H9 (cell line): ENCODE measurements at regions not wholly inside any gene's neighbourhood (a gene's known extent, or its start where the extent isn't known, plus 50 kb on each side); places are given as distances from the start of the nearest gene placed in this dataset.

Experiments
- DNase-seq: peaks from one replicate; pipeline ENCODE4 v3.0.0-alpha.2; 2017
- H2AFZ ChIP-seq: one replicate; pipeline ENCODE4 v1.6.1; 2013; ENCODE audit warnings: mild to moderate bottlenecking, low read length, control low read depth, moderate library complexity
- H2AK5ac ChIP-seq: 2 replicates; pipeline ENCODE4 v1.6.1; 2013; ENCODE audit warnings: low read length, control low read depth, mixed read lengths; ENCODE audit not compliant: insufficient read length
- H2BK120ac ChIP-seq: one replicate; pipeline ENCODE4 v1.6.1; 2013; ENCODE audit warnings: low read depth, mild to moderate bottlenecking, low read length, control low read depth, inconsistent platforms; ENCODE audit not compliant: poor library complexity, severe bottlenecking
- H2BK12ac ChIP-seq: 2 replicates; pipeline ENCODE4 v1.6.1; 2013; ENCODE audit warnings: low read length, control low read depth, mixed read lengths, low read depth; ENCODE audit not compliant: insufficient read length
- H2BK15ac ChIP-seq: 2 replicates; pipeline ENCODE4 v1.6.1; 2013; ENCODE audit warnings: low read depth, low read length, control low read depth
- H2BK20ac ChIP-seq: one replicate; pipeline ENCODE4 v1.6.1; 2013; ENCODE audit warnings: low read depth, mild to moderate bottlenecking, low read length, control low read depth, inconsistent platforms; ENCODE audit not compliant: poor library complexity, severe bottlenecking
- H2BK5ac ChIP-seq: 2 replicates; pipeline ENCODE4 v1.6.1; 2013; ENCODE audit warnings: low read length, control low read depth, mixed read lengths; ENCODE audit not compliant: insufficient read length
- H3K14ac ChIP-seq: 2 replicates; pipeline ENCODE4 v1.6.1; 2013; ENCODE audit warnings: low read length, control low read depth; ENCODE audit not compliant: insufficient read depth
- H3K18ac ChIP-seq: 2 replicates; pipeline ENCODE4 v1.6.1; 2013; ENCODE audit warnings: low read depth, mild to moderate bottlenecking, mixed read lengths, low read length, control low read depth; ENCODE audit not compliant: insufficient read length
- H3K23ac ChIP-seq: 2 replicates; pipeline ENCODE4 v1.6.1; 2013; ENCODE audit warnings: low read length, control low read depth, mixed read lengths, low read depth; ENCODE audit not compliant: insufficient read length
- H3K23me2 ChIP-seq: 2 replicates; pipeline ENCODE4 v1.6.1; 2013; ENCODE audit warnings: low read depth, mild to moderate bottlenecking, mixed read lengths, low read length, control low read depth; ENCODE audit not compliant: insufficient read length, poor library complexity, severe bottlenecking
- H3K27ac ChIP-seq: 2 replicates; pipeline ENCODE4 v1.5.1; 2013; ENCODE audit warnings: low read length, control low read depth, mixed read lengths, low read depth; ENCODE audit not compliant: insufficient read length
- H3K27me3 ChIP-seq: 2 replicates; pipeline ENCODE4 v1.6.1; 2013; ENCODE audit warnings: low read length, control low read depth, inconsistent platforms; ENCODE audit not compliant: insufficient read depth
- H3K4ac ChIP-seq: 2 replicates; pipeline ENCODE4 v1.6.1; 2013; ENCODE audit warnings: low read depth, mild to moderate bottlenecking, control low read depth, inconsistent platforms, low read length, moderate library complexity
- H3K4me1 ChIP-seq: 2 replicates; pipeline ENCODE4 v1.6.1; 2013; ENCODE audit warnings: low read length, control low read depth, inconsistent platforms; ENCODE audit not compliant: insufficient read depth
- H3K4me2 ChIP-seq: 2 replicates; pipeline ENCODE4 v1.6.1; 2013; ENCODE audit warnings: low read length, control low read depth, mixed read lengths; ENCODE audit not compliant: insufficient read length, insufficient read depth
- H3K56ac ChIP-seq: 2 replicates; pipeline ENCODE4 v1.6.1; 2013; ENCODE audit warnings: low read depth, mild to moderate bottlenecking, mixed read lengths, low read length, control low read depth; ENCODE audit not compliant: insufficient read length
- H3K79me1 ChIP-seq: 2 replicates; pipeline ENCODE4 v1.6.1; 2013; ENCODE audit warnings: low read depth, mild to moderate bottlenecking, moderate library complexity, low read length, control low read depth, inconsistent platforms; ENCODE audit not compliant: insufficient read depth, poor library complexity, severe bottlenecking
- H3K79me2 ChIP-seq: 2 replicates; pipeline ENCODE4 v1.6.1; 2013; ENCODE audit warnings: low read length, control low read depth, inconsistent platforms; ENCODE audit not compliant: insufficient read depth
- H3K9ac ChIP-seq: 2 replicates; pipeline ENCODE4 v1.6.1; 2013; ENCODE audit warnings: low read length, control low read depth, mixed read lengths; ENCODE audit not compliant: insufficient read length; ENCODE audit errors: extremely low read depth
- H3K9me3 ChIP-seq: one replicate; pipeline ENCODE4 v1.6.1; 2013; ENCODE audit warnings: low read depth, low read length, inconsistent platforms; ENCODE audit not compliant: control insufficient read depth
- H3T11ph ChIP-seq: one replicate; pipeline ENCODE4 v1.6.1; 2013; ENCODE audit warnings: mild to moderate bottlenecking, low read length, control low read depth, inconsistent platforms
- H4K20me1 ChIP-seq: one replicate; pipeline ENCODE4 v1.6.1; 2013; ENCODE audit not compliant: control insufficient read depth, insufficient read length, insufficient read depth
- H4K5ac ChIP-seq: 2 replicates; pipeline ENCODE4 v1.6.1; 2013; ENCODE audit warnings: low read depth, mild to moderate bottlenecking, mixed read lengths, low read length, control low read depth; ENCODE audit not compliant: insufficient read length
- H4K8ac ChIP-seq: replicated peaks from 2 replicates; pipeline ENCODE4 v1.6.1; 2013; ENCODE audit warnings: low read length, control low read depth, mixed read lengths, low read depth; ENCODE audit not compliant: insufficient read length
- H4K91ac ChIP-seq: 2 replicates; pipeline ENCODE4 v1.6.1; 2013; ENCODE audit warnings: low read depth, mild to moderate bottlenecking, moderate library complexity, mixed read lengths, low read length, control low read depth; ENCODE audit not compliant: insufficient read length
- H3K27ac Mint-ChIP-seq, 3 experiments: 2 replicates in 2 of 3; 3 replicates in 1 of 3; pipeline ENCODE4 v1.8.0; 2020 to 2021; ENCODE audit warnings: mixed read lengths in 3 of 3, mild to moderate bottlenecking in 1 of 3, moderate library complexity in 1 of 3
- H3K27me3 Mint-ChIP-seq: 2 replicates; pipeline ENCODE4 v1.8.0; 2021; ENCODE audit warnings: low read depth, mild to moderate bottlenecking, moderate library complexity, mixed read lengths
- H3K36me3 Mint-ChIP-seq, 3 experiments: 2 replicates in 2 of 3; 3 replicates in 1 of 3; pipeline ENCODE4 v1.8.0; 2020 to 2021; ENCODE audit warnings: low read depth in 3 of 3, mixed read lengths in 3 of 3; ENCODE audit not compliant: insufficient read depth in 1 of 3
- H3K4me1 Mint-ChIP-seq, 2 experiments: 2 replicates each; pipeline ENCODE4 v1.8.0; 2020; ENCODE audit warnings: mixed read lengths in 2 of 2
- H3K4me3 Mint-ChIP-seq, 2 experiments: 2 replicates in 1 of 2; 3 replicates in 1 of 2; pipeline ENCODE4 v1.8.0; 2020 to 2021; ENCODE audit warnings: mild to moderate bottlenecking in 2 of 2, mixed read lengths in 2 of 2, moderate library complexity in 1 of 2
- H3K9me3 Mint-ChIP-seq, 2 experiments: 2 replicates in 1 of 2; 3 replicates in 1 of 2; pipeline ENCODE4 v1.8.0; 2020; ENCODE audit warnings: mild to moderate bottlenecking in 2 of 2, mixed read lengths in 2 of 2, moderate library complexity in 1 of 2
- WGBS: extraction: QIAGEN DNeasy Blood & Tissue Kit; methylation state at CpG from one replicate; pipeline ENCODE4 v1.1.7; 2013; ENCODE audit warnings: missing lambda C conversion rate, low lambda C conversion rate, mixed read lengths; ENCODE audit not compliant: insufficient read length; ENCODE audit errors: extremely low coverage; 5-methylcytosine and 5-hydroxymethylcytosine counted together
- TF ChIP-seq, protein P1 (sequence below): fragments of 200-600 bp; sonication (generic); conservative IDR thresholded peaks from 3 replicates; pipeline ENCODE4 v1.8.0; 2021; ENCODE audit warnings: antibody characterized with exemption, mild to moderate bottlenecking

DNA sequence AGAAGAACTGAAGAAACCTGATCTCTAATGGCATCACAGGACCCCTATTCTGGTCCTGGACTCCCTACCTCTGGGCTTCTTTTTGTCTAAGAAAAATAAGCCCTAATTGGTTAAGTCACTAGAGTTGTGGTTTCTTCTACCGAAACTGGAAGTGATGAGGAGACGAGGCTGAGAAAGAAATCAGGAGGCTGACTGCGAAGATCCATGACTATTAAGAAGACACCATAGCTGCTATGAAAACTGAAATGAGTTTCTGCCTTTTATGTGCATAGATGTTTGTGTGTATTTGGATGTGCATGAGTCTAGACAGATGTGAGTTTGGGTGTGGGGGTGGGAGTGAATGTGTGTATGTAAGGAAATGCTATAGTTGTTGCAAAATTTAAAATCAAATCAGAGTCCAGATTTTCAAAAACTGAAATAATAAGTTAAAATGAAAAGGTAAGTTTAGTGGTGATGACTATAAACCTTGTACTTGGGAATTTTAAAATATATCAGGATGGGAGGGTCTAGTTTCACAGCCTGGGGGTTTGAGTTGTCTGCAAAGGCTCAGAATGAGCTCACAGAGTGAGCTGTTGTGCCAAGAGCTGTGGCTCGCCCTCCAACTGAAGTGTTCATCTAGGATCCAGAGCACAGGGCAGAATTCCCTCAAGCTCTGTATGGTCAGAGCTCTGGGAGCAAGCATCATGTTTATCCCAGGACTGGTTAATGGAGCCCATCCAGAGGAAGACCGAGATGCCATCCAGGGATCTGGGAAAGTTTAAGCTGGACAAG lies 94.9 kb downstream of the VCPKMT start:
- H2AFZ ChIP-seq, result no peak overlapping the region
- no peak overlapping the region for H2BK120ac ChIP-seq
- WGBS, result no CpG with 5 or more reads among the region's 5 CpGs
- no peak overlapping the region for H4K5ac ChIP-seq
- H3K18ac ChIP-seq, result no peak overlapping the region
- H3K4me1 ChIP-seq, result no peaks in the 10 kb centered on the region; the same call in 1 of the 2 replicates
- no peak overlapping the region for H2BK20ac ChIP-seq
- no peak overlapping the region for H3K4me2 ChIP-seq
- Mint-ChIP-seq H3K27ac (no peak overlapping the region), H3K4me1 (peaks cover 9 to 11% of the 10 kb centered on the region in 2 experiments; a peak in 3 of 4 replicates), H3K4me3 (no peak overlapping the region), H3K9me3 (peaks cover 12 to 13% of the 10 kb centered on the region in 2 experiments; a peak in 4 of 5 replicates), H3K36me3 (no peaks in the 10 kb centered on the region; a peak in 2 of 7 replicates), H3K27me3 (peaks cover 4% of the 10 kb centered on the region)
- no peak overlapping the region for H3K14ac ChIP-seq
- H3T11ph ChIP-seq, result no peak overlapping the region
- H3K9ac ChIP-seq, result no peak overlapping the region
- no peaks in the 10 kb centered on the region for H3K27me3 ChIP-seq
- no peaks in the 10 kb centered on the region for H3K23me2 ChIP-seq
- TF ChIP-seq, protein P1, sequence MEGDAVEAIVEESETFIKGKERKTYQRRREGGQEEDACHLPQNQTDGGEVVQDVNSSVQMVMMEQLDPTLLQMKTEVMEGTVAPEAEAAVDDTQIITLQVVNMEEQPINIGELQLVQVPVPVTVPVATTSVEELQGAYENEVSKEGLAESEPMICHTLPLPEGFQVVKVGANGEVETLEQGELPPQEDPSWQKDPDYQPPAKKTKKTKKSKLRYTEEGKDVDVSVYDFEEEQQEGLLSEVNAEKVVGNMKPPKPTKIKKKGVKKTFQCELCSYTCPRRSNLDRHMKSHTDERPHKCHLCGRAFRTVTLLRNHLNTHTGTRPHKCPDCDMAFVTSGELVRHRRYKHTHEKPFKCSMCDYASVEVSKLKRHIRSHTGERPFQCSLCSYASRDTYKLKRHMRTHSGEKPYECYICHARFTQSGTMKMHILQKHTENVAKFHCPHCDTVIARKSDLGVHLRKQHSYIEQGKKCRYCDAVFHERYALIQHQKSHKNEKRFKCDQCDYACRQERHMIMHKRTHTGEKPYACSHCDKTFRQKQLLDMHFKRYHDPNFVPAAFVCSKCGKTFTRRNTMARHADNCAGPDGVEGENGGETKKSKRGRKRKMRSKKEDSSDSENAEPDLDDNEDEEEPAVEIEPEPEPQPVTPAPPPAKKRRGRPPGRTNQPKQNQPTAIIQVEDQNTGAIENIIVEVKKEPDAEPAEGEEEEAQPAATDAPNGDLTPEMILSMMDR, result no peak
- no peak overlapping the region for H2AK5ac ChIP-seq
- no peaks in the 10 kb centered on the region for H3K79me1 ChIP-seq
- no peak overlapping the region for H2BK12ac ChIP-seq
- H3K23ac ChIP-seq, result no peak overlapping the region
- no peak overlapping the region for H3K27ac ChIP-seq
- no peak overlapping the region for H2BK15ac ChIP-seq
- no peaks in the 10 kb centered on the region for H3K9me3 ChIP-seq
- no peak overlapping the region for H4K91ac ChIP-seq
- H3K79me2 ChIP-seq, result no peaks in the 10 kb centered on the region
- H4K8ac ChIP-seq, result no peak overlapping the region
- H3K56ac ChIP-seq, result no peak overlapping the region
- DNase-seq, result no peak
- no peak overlapping the region for H3K4ac ChIP-seq
- no peak overlapping the region for H2BK5ac ChIP-seq
- H4K20me1 ChIP-seq, result no peaks in the 10 kb centered on the region
